HG03354 (cell line): ENCODE measurements at regions not wholly inside any gene's neighbourhood (a gene's known extent, or its start where the extent isn't known, plus 50 kb on each side); places are given as distances from the start of the nearest gene placed in this dataset.
"Not testable (repeated sequence)": the region's sequence is repeated elsewhere in the genome, so short reads cannot be mapped to it uniquely, and the experiment has no call there.

ENCODE experiments used
- ATAC-seq: cut with Tn5 transposase; IDR thresholded peaks from one replicate; pipeline ENCODE4 v1.9.1; 2021; ENCODE audit warnings: mild to moderate bottlenecking; ENCODE audit not compliant: unreplicated experiment, poor library complexity, severe bottlenecking

DNA sequence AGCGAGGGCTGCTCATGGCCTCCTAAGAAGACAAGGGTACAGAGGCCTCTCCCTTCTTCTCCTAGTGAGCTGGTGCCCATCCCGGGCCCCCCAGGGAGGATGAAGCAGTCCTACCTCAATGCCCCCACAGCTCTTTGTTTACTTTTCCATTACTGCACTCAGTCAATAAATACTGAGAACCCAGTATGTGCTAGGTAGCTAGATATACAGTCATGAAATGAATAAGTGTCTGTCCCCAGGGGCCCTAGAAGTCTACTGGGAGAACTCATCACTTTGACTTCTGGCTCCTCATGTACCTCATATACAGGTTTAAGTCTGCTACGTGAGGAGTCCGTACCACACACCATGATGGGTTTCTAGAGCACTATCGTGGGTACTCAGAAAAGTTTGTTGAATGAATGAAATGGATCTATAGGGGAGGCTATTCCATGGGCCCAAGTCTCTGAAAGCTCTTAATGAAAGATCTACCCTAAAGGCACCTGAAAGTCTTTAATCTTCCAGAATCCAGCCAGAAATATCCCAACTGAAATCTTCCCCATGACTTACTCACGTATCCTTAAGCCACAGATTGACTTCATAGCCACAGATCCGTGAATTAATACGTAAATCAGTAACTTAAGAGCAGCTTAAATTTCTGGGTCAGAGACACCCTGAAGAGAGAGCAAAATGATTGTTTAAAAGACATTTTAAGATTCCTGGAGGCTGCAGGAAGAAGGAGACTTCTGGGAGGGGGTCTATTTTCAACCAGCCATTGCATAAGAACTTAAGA lies 51.6 kb upstream of the POMP start:
- ATAC-seq: peak; percentile 50

DNA sequence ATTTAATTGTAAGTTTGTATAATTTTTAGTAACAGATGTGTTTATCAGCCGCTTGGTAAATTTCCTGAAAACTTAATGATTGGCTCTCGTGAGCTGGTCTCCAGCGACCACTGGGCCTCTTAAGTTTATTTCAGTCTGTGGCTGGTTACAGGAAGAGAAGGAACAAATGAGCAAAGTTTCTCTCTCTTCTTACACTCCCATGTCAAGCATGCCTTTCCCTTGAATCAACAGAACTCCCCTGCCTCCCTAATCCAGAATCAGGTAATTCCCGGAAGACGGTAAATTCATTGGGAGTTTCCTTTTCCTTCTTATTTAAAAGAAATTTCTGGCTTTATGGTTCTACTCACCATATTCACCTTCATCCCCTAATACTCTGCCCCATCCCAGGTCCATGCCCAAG lies 52.5 kb upstream of the POMP start:
- ATAC-seq: no peak

DNA sequence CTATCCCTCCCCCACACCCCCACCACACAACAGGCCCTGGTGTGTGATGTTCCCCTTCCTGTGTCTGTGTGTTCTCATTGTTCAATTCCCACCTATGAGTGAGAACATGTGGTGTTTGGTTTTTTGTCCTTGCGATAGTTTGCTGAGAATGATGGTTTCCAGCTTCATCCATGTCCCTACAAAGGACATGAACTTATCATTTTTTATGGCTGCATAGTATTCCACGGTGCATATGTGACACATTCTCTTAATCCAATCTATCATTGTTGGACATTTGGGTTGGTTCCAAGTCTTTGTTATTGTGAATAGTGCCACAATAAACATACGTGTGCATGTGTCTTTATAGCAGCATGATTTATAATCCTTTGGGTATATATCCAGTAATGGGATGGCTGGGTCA lies 53.8 kb upstream of the POMP start:
- ATAC-seq: not testable (repeated sequence)

DNA sequence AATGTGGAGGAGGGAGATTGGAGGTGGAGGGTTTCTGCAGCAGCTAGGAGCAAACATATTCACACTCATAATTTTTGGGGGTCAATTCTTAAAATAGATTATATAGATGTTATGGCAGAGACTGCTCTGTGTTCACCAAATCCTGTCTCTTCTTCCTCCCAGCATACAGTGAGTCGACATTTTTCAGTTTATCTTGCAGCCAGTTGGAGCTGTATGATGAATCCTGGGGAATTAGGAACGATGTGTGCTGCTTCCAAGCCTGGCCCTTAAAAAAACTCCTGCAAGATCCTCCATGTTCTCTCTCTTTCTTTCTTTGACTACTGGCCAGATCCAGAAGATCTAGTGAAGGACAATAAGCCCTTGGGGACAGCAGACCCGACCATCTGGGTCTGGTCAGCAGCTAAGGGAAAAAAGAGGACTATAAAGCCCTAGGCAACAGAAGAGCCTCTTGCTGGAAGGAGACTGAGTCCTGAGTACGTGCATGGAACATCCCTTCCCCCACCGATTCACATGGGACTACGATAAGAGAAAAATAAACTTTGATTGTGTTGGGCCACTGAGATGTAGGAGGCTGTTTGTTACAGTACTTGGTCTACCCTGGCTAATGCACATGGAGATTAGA lies 55.8 kb upstream of the POMP start:
- no peak for ATAC-seq

DNA sequence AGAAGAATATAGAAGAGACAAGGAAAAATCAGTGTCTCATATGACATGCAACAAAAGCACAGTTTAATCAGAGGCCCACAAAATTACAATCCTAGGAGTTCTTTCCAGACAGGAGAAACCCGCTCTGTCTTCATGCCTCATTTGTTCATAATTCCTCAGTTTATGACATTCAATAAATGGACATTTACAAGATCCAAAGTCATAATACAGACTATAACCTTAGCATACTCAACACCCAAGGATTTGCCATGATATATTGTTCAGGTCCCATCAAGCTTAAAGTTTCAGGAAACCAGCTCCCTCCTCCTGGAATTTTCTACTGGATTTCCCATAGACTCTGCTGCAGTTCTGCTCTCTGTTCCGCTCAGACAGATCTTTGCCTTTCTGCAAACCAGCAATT lies 56.4 kb upstream of the POMP start:
- ATAC-seq: no peak

DNA sequence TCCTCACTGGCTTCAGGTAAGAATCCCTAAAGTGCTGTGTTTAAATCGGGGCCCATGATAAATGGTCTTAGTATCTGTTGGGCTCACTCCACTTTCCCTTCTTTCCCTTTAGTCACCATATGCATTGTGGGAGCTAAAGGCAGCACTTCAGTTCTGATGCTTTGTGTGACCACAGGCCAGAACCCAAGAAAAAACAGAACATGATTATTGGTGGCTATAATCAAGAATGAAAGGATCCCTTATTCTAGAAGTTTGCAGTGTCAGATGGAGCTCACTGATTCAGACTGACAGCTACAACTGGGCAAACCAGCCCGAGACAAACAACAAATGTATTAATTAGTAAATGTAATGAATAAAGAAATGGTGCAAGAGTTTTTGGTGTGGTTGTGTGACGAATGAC lies 57.3 kb upstream of the POMP start:
- no peak for ATAC-seq

DNA sequence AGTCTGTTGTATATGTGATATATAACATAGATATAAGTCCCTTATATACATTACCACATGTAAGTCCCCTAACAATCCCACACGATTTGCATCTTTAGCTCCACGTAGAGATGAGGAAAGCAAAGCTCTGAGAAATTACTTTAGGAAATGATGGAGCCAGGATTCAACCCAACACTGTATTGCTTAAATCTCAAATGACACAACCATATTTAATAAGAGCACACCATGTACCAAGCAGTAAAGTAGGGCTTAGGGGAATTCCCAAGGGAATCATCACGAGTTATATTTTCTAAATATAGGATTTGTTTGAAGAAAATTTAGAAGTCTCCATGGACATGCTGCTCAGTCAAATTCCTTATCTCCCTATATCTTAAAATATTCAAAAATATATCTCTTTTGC lies 61.3 kb upstream of the POMP start:
- ATAC-seq: no peak

DNA sequence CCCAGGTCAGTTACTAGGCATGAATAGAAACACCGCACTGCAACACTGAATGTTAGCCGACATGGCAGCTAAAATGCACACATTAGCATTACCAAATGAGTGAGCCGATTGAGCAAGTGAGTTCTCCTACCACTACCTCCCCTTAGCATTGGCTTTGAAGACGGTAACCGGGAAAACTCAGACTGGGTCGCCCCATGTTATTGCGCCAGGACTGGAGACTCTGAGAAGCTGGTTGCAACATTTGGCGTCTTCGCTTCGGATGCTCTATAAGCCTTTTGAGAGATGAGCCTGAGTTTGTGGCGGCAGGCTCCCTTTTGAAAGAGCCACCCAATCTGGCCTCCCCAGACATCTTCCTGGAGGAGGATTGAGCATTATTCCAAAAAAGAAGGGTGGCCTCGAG lies 68.5 kb upstream of the POMP start:
- ATAC-seq: no peak

DNA sequence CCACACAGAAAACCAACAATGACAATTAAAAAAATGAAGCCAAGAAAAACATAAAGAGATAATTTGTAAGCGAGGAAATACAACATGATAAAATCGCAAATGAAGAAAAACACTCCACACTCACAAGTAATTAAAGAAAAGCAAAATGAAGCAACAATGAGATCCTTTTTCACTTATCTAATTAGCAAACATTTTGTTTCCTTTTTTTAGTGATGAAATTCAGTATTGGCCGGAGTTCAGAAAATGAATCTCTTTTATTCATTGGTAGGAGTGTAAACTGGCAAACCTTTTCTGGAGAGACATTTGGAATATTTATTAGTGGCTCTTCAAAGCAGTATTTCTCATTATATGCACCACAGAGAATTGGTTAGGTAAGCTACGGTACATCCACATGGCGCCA lies 70.6 kb upstream of the POMP start:
- no peak for ATAC-seq

DNA sequence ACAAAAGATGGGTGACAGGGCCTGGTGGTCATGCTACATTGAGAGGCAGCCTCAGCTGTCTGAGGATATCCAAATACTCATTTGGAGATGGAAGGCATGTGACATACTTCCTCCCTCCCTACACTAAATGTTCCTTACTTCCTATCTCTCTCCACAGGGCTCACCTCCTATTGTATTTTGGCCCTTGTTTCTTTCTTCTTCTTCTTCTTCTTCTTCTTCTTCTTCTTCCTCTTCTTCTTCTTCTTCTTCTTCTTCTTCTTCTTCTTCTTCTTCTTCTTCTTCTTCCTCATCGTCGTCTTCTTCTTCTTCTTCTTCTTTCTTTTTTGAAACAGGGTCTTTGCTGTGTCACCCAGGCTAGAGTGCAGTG lies 71.8 kb upstream of the POMP start:
- ATAC-seq: no peak

DNA sequence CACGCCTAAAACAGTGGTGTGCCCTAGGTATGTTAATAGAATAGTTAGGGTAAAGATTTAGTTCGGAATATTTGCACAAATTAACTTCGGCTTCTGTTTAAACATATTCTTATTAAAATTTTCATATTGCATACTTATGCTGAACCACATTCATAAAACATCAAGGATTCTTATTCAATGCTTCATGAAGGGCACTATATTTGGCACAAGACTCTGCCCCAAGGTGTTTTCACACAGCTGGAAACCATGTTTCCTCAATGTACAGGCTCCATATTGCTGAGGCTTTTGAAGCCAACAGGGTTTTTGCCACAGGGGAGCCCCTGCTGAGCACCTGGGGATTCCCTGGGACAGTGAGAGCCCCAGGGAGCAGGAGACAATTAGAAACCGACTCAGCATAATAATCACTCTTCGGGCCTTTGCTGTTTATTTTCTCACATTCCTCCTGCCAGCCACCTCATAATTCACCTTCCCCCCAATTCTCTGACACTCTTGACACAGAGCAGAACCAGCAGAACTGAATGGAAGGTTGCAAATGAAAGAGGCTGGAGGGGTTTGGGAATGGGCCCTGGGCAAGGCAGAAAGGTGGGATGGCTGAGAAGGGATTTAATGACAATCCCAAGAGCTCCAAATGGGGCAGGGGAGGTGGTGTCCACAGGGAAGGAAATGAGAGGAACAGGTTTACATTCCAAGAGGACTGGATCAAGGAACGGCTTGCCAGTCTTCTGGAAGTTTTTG lies 72.3 kb upstream of the POMP start:
- no peak for ATAC-seq

DNA sequence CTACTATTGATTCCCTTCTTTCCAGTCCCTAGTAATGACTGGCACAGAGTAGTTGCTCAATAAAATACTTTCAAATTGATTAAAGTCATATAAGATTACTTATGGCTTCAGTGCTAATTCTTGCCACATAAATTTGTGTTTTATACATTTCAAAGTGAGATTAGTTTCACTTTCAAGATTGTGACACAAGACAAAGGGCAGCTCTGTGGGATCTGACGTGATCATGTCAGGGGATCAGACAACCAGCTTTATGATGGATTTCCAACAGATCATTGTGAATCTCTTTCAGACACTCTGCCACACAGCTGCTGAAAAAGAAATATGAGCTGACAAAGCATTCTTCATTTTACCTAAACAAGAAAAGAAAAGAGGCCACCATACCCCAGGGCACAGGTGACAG lies 73.4 kb upstream of the POMP start:
- ATAC-seq: no peak

DNA sequence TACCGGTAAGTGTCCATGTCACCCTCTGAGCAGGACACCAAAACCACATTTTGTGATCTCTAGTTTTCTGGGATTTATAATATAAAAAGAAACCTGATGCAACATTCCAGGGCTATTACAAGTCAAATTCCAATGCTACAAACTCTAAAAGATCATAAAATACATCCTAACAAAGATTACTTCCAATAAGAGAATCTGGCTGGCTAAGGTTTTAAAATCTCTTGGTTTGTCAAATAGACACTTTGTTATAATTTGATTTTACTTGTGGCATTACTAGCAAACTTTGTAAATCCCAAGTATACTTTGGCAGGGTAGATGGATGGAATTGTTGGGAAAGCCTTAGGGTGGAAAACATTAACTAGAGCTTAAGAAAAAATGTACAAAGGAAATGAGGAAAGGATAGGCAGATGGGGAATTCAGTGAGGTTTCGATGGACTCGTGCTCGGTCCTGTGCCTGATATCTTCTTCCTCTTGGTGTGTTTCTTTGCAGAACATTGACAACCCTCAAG lies 74.0 kb upstream of the POMP start:
- ATAC-seq: no peak

DNA sequence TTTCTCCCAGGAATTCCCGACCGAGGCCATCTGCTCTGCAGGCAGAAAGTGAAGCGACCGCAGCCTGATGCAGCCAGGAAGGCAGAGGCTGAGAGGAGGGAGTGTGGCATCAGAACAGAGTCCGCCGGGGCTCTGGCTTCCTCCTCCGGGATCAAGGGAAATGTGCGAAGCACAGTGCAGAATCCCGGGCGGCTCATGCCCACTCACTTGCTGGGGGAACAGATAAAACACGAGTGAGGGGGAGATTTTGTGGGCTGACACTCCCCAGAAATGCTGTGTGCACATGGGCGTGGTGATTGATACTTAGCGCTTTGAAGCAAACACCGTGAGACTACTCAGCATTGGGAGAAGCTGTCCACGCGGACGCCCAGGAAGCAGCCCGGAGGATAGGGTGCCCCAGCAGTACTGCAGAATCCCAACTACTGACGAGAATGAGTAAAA lies 75.3 kb upstream of the POMP start:
- ATAC-seq: no peak

DNA sequence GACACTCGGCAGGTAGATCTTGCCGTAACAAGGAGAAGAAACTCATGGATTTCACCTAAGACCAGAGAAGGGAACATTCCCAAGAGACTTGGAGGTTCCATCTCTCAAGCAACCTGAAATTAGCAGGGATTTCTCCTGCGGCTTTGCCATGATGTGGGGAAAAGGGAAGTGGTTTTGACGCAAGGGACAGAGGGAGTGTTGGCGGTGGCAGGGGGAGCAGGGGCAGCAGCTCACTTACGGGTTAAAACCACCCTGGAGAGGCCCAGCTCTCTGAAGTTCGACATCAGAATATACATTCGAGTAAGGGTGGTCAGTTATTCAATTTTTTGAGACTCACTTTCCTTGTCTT lies 76.1 kb upstream of the POMP start:
- ATAC-seq: no peak

DNA sequence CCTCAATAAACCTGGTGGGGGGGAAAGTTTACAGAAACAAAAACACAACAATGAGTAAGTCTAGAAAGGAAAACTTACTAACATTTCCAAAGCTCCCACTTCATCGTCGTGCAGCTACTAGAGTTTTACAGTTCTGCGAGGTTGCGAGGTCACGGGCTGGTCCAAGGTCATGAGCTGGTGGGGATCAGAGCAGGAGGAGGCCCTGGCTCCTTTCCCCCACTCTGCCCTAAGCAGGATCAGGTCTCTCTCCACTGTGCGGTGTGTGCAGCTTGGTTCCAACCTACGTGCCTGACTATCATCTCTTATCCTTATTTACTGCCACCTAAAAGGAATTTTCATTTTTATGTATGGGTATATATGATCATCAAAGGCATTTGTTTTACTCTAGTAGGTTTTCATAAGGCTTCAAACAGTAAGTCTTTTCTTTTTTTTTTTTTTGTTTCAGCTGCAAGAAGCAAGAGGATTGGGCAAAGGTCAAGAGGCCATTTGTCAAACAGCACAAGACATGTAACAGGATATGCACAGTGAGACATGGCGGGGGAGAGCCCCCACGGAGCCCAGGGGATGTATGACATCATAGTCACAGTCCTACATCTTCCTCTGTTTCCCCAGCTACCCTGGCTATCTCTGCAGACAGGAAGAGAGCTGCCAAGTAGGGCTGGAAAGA lies 76.6 kb upstream of the POMP start:
- ATAC-seq: no peak

DNA sequence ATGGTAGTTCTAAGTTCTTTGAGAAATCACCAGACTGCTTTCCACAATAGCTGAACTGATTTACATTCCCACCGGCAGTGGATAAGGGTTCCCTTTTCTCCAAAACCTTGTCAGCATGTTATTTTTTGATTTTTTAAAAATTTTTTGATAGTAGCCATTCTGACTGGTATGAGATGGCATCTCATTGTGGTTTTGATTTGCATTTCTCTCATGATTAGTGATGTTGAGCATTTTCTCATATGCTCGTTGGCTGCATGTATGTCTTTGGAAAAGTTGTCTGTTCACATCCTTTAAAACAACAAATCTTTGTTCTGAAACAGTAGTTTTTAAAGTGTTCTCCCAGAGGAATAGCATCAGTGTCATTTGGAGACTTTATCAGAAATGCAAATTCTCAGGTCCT lies 77.5 kb upstream of the POMP start:
- no peak for ATAC-seq

DNA sequence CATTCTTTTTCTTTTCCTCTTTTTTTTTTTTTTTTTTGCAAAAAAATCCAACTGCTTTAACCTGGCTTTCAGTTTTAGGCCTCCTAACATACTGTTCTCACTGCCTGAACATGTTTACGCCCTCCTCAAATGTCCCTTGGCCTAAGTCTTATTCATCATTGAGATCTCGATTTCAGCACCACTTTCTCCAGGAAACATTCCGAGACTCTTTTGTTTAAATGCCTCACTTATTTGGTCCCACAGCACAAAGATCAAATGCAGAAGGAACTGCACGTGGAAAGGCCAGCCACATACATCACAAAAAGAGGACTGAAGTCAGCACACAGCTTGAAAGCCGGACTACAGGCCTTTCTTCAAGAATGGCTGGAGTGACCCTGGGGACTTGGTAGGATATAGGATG lies 79.2 kb upstream of the POMP start:
- no peak for ATAC-seq

DNA sequence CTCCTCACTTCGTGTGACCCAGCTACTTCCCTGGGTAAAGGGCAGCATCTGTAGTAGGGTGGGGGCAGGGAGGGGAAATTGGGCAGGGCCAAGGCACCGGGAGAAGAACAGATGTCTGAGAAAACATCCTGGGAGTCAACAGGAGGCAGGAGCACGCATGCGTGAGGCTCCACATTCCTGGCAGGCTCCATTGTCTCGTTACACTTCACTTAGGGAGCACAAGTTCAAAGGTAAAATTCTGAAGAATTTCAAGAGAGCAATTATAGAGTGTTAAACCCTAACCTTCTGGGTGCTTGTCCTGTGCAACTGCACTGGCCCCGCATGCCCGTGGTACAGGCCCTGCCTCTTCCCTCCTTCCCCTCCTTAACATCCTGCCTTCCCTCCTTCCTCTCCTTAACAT lies 79.6 kb upstream of the POMP start:
- ATAC-seq: no peak

DNA sequence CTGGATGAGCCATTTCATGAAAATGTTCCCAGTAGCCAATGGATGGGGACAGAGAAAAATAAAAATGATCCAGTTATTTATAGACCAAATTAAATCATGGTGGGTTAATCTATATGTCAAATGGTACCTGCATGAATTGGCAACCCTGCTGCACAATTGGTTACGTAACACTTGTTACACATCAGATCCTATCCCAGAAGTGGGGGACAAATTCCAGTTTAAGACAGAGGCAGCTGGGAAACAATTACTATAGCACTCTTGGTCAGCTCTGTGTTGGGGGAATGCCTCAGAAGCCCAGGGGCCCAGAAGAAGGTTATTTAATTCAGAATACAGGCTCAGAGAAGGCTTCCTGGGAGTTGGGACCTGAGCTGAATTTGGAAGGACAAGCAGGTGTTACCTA lies 81.1 kb upstream of the FLT1 start:
- ATAC-seq: no peak

DNA sequence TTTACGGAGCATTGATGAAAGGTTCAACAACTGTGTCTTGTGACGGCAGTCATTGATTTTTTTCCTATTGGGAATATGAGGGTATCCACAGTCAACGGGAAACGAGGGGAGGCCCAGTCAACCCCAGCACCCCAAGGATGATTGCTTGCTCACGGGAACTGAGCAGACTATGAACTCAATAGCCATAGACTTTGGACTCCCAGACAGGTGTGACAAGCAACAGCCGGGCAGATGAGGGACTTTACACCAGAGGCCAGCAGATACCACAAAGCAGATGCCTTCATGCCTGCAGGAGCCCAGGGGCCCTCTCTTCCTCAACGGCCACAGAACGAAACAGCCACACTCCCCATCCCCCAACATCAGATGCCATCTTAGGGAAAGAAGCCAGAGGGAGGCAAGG lies 80.3 kb upstream of the FLT1 start:
- no peak for ATAC-seq
